ENCODE measurements at regions not wholly inside any gene's neighbourhood (a gene's known extent, or its start where the extent isn't known, plus 50 kb on each side); places are given as distances from the start of the nearest gene placed in this dataset.
"Not testable (repeated sequence)": the region's sequence is repeated elsewhere in the genome, so short reads cannot be mapped to it uniquely, and the experiment has no call there.

DNA sequence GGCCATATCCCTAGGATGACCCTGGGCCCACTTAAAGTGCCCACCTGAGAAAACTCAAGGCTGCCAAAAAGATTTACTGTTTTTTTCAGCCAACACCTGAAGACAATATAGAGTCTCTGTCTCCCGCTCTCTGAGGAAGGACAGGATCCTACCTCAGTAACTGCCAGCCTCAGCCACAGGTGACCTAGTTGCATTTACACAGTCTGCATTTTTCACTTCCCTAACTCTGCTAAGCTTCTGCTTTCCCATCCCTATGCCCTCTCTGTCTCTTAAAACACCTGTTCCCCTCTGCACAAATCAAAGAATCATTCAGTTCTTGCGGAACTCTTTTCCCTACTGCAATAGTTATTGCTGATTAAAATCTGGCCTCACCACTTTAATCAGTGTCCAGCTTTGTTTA lies 609.5 kb downstream of the UQCRFS1 start:
- H3K4me3 ChIP-seq, result no peak overlapping the region
- no peaks in the 10 kb centered on the region for H3K36me3 ChIP-seq
- H3K27me3 ChIP-seq, result peaks cover 3% of the 10 kb centered on the region; the same call in 1 of the 2 replicates
- no peak for DNase-seq
- no peaks in the 10 kb centered on the region for H3K9me3 ChIP-seq (replicated peaks)
- no peaks in the 10 kb centered on the region for H3K4me1 ChIP-seq
- no peak overlapping the region for H3K27ac ChIP-seq

DNA sequence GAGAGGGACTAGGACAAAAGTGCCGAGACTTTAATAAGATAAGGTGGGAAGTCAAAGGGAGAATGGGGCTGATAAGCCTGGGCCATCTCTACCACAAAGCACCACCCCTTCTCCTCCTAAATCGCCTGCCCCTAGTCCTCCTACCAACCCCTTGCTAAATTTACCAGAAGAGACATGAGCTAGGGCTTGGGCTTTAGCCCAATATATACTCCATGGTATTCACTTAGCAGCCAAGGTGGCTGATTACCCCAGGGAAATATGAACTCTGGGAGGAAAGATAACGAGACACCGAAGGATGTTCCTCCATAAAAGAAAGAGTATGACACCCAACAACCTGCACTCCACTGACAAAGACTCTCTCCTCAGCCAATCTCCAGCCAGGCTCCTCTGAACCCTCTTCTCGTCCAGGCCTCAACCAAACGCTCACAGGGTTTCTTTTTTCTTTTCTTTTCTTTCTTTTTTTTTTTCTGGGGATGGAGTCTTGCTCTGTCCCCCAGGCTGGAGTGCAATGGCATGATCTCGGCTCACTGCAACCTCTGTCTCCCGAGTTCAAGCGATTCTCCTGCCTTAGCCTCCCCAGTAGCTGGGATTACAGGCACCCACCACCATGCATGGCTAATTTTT lies 610.2 kb downstream of the UQCRFS1 start:
- no peaks in the 10 kb centered on the region for H3K4me1 ChIP-seq
- no peaks in the 10 kb centered on the region for H3K9me3 ChIP-seq (replicated peaks)
- peaks cover 3% of the 10 kb centered on the region; the same call in 1 of the 2 replicates for H3K27me3 ChIP-seq
- no peak overlapping the region for H3K4me3 ChIP-seq
- DNase-seq, result no peak
- no peaks in the 10 kb centered on the region for H3K36me3 ChIP-seq
- no peak overlapping the region for H3K27ac ChIP-seq

DNA sequence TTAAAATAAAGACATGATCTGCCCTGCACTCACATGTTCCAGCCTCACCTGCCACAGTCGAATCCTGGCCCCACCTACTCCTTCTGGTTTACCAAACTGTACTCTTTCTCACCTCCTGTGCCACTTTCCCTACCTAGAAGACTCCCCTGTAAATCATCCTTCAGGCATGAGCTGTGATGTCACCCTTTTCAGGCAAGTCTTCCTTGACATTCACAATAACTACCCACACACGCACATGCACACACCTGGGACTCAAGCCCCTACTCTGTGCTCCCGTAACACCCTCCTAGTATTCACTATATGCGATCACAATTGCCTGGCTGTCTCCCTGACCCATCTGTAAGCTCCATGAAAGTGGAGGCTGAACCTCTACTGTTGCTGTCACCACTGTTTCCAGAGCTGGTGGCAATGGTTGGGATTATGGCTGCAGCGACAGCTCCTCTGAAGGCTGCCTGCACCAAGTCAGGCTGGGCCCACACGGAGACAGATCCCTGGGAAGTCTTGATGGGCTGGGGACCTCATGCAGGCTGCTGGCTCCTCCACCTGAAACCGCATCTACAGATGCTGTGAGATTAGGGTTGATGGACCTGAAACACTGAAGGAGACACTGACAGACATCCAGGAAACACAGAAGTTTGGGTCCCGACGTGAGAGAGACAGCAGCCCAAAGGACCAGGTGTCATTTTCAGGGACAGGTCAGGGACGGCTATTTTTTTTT lies 611.1 kb downstream of the UQCRFS1 start:
- no peaks in the 10 kb centered on the region for H3K4me1 ChIP-seq
- H3K36me3 ChIP-seq, result no peaks in the 10 kb centered on the region
- no peaks in the 10 kb centered on the region for H3K9me3 ChIP-seq (replicated peaks)
- DNase-seq, result no peak
- no peak overlapping the region for H3K4me3 ChIP-seq
- H3K27ac ChIP-seq, result no peak overlapping the region
- peaks cover 11% of the 10 kb centered on the region; the same call in 1 of the 2 replicates for H3K27me3 ChIP-seq

DNA sequence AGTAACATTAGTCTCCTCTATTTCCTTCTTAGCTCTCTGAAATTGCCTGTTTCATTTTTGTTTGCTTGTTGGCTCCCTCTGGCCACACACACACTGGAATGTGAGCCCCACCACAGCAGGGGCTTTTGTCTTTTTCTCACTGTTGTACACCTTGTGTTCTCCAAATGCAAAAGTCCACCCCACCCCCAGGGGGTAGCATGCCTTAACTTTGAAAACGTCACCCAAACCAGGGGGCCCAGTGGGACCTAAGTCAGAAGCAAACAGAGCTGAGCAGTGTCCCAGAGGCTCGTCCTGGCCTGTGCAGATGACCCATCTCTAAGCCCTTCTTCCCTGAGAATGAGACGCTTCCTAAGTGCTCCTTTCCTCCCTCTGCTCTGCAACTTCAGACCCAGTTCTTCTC lies 614.1 kb downstream of the UQCRFS1 start:
- Histone ChIP-seq H3K4me3 (no peak overlapping the region), H3K9me3 (replicated peaks) (no peaks in the 10 kb centered on the region)

DNA sequence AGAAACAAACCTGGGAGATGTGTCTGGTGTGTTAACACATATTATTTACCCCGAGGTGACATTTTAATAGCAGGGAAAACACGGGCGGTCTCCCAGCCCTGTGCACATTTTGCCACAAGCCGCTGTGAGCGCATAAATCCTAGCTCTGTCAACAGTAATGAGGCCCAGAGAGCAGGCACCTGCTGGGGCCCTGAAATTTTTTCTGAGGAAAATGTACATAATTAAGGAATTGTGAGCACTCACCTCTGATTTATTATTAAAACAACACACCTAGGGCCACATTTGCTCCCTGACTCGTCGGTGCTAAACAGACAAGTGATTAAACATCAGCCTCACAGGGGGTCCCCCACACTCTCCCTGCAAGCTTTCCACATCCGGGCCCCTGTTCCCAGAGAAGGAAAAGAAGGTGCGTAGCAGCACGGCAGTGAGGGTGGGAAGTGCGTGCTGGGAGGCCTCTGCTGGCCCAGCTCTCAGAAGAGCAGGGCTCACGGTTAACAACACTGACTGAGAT lies 616.3 kb downstream of the UQCRFS1 start:
- Histone ChIP-seq H3K36me3 (no peaks in the 10 kb centered on the region), H3K27ac (no peak overlapping the region), H3K27me3 (peaks cover 16% of the 10 kb centered on the region; the same call in 1 of the 2 replicates), H3K4me3 (no peak overlapping the region), H3K4me1 (no peaks in the 10 kb centered on the region), H3K9me3 (replicated peaks) (no peaks in the 10 kb centered on the region)
- DNase-seq, result no peak

More for the DNA sequence above, 614.1 kb downstream of the UQCRFS1 start:
- Histone ChIP-seq H3K4me1 (no peaks in the 10 kb centered on the region), H3K27me3 (peaks cover 8% of the 10 kb centered on the region; the same call in 1 of the 2 replicates), H3K27ac (no peak overlapping the region), H3K36me3 (no peaks in the 10 kb centered on the region)
- DNase-seq, result no peak

DNA sequence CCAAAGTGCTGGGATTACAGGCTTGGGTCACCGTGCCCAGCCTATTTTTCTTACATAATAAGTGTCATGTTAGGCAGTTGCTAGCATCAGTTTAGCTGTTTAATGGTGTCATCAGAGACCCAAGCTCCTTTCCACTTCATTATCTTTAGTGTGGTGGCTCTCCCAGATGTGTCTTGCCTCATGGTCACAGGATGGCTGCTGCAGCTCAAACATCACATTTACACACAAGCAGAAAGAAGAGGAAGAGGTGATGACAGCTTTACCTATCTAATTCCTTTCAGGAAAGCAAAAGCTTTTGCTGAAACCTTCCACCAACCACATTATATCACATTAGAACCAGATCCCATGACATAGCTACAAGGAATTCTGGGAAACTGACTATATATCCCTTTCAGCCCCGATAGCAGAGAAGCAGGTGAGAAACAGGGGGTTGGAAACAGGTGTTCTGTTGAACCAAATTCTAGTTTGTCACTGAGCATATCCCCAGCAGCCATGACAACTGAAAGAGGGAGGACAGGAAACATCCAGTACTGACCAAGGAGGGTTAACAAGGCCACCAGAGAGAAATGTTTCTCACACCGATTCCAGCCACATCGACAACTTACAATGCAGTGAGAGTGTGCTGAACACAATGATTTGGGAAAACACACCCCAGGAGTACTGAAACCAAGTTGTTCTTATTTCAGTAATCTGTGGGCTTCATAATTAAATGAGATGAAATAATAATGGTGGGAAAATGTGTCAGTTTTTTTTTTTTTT lies 617.0 kb downstream of the UQCRFS1 start:
- no peak for DNase-seq
- Histone ChIP-seq H3K36me3 (no peaks in the 10 kb centered on the region), H3K27ac (no peak overlapping the region), H3K27me3 (peaks cover 21% of the 10 kb centered on the region; the same call in 1 of the 2 replicates), H3K4me3 (no peak overlapping the region), H3K4me1 (no peaks in the 10 kb centered on the region), H3K9me3 (replicated peaks) (no peaks in the 10 kb centered on the region)

DNA sequence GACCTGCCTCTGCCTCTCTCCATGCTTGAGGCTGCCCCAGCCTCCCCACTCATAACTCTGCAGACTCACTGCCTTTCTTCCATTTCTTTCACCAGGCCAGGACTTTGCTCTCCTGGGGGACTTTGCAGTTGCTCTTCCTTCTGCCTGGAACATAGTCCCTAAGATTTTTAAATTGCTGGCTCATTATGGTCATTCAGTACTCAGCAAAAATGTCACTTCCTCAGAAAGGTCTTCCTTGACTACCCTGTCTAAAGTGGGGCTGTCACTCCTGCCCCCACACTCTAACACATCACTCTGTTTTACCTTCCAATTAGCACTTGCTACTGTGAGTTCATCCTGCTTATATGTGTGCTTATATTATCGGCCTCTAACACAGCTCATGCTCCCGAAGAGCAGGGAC lies 618.2 kb downstream of the UQCRFS1 start:
- no peak overlapping the region for H3K27ac ChIP-seq
- no peak for DNase-seq
- no peaks in the 10 kb centered on the region for H3K4me1 ChIP-seq
- no peaks in the 10 kb centered on the region for H3K9me3 ChIP-seq (replicated peaks)
- H3K4me3 ChIP-seq, result no peak overlapping the region
- no peaks in the 10 kb centered on the region for H3K36me3 ChIP-seq
- H3K27me3 ChIP-seq, result peaks cover 26% of the 10 kb centered on the region; the same call in 1 of the 2 replicates

DNA sequence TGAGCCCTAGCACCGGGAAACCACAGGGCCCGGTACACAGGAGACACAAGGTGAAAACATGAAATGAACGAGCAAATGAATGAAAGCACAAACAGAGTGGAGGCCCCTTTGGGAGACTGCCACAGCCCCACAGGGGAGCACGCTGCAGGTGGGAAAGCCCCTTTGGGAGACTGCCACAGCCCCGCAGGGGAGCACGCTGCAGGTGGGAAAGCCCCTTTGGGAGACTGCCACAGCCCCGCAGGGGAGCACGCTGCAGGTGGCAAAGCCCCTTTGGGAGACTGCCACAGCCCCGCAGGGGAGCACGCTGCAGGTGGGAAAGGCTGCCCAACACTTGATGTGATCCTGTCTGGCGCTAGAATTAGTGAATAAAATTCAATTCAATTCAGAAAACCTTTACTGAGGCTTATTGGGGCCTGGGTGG lies 623.0 kb downstream of the UQCRFS1 start:
- H3K4me1 ChIP-seq; H3K9me3 ChIP-seq (replicated peaks); DNase-seq; H3K27ac ChIP-seq; H3K36me3 ChIP-seq; H3K4me3 ChIP-seq: not testable (repeated sequence)
- H3K27me3 ChIP-seq, result peaks cover 18% of the 10 kb centered on the region; the same call in 1 of the 2 replicates

DNA sequence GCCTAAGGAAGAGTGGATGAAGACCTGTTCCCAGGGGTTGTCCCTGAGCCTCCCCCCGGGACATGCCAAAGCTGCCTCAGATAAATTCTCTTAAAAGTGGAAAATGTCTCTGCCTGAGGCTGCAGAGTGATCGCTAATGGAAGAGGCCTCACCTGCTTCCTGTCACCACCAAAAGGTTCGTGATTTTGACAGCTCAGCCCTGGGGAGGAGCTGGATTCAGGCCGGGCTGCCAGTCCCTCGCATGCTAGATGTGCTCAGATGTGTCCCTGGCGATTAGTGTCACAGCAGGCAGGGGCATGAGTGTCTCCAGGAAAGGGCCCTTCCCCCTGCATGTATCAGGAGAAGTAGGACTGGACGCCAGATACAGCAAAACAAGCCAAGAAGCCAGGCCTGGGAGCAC lies 626.5 kb downstream of the UQCRFS1 start:
- Histone ChIP-seq H3K4me3 (no peak overlapping the region), H3K36me3 (no peaks in the 10 kb centered on the region), H3K27ac (no peak overlapping the region), H3K27me3 (peaks cover 11% of the 10 kb centered on the region; the same call in 1 of the 2 replicates), H3K9me3 (replicated peaks) (no peaks in the 10 kb centered on the region), H3K4me1 (no peaks in the 10 kb centered on the region)
- no peak for DNase-seq

DNA sequence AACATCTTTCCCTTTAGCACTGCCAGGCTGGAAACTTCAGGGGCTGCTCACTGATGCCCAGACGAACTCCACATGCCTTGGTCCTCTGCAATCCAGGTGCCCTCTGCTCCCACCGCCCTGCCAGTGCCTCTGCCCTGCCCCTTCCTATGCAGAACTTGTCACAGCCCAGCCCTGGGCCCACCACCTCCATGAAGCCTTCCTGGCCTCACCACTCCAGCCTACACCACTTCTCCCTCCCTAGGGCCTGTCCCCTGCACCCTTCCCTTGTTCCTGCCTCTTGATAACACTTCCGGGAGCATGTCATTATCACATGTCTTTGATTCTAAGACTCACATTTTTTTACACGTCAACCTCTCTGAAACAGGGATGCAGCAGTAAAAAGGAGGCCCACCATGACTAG lies 627.2 kb downstream of the UQCRFS1 start:
- H3K9me3 ChIP-seq (replicated peaks), result no peaks in the 10 kb centered on the region

DNA sequence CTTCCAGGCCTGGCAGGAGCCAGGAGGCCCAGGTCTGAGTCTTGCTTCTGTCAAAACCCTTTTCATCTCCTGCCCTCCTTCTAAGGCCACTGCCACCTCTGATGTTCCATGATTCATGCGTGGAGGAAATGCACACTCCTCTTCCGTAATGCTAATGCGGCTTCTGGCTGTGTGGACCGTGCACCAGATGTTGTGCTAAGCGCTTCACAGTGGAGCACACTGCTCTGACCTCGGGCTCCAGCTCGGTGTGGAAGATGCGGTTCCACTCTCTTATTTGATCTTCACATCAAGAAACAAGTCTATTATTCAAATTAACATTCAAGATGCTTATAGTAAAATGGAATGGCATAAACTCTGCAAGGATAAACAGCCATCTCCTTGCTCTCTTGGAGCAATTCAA lies 629.2 kb downstream of the UQCRFS1 start:
- no peaks in the 10 kb centered on the region for H3K4me1 ChIP-seq
- H3K4me3 ChIP-seq, result no peak overlapping the region
- H3K27me3 ChIP-seq, result peaks cover 5% of the 10 kb centered on the region
- no peak for DNase-seq
- H3K9me3 ChIP-seq (replicated peaks), result no peaks in the 10 kb centered on the region
- H3K36me3 ChIP-seq, result no peaks in the 10 kb centered on the region
- no peak overlapping the region for H3K27ac ChIP-seq

More for the DNA sequence above, 627.2 kb downstream of the UQCRFS1 start:
- Histone ChIP-seq H3K27me3 (peaks cover 7% of the 10 kb centered on the region; the same call in 1 of the 2 replicates), H3K36me3 (no peaks in the 10 kb centered on the region), H3K27ac (no peak overlapping the region), H3K4me3 (no peak overlapping the region), H3K4me1 (no peaks in the 10 kb centered on the region)
- no peak for DNase-seq

DNA sequence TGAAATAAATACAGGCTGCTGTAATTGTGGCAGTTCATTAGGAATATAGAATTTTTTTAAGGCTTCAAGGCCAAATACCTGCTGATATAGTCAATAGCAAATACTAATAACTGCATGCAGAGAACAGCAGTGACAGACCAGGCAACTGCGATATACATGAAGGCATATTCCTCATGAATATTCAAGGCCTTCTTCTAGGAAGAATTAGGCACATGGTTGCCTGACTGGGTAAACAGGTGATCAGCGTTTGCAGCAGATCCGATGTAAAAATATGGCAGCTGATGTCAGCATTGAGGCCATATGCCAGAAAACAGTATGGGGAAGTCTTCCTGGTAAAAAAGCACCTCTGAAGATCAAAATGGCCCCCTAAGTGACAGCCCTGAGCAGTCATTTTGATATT lies 629.7 kb downstream of the UQCRFS1 start:
- H3K36me3 ChIP-seq, result no peaks in the 10 kb centered on the region
- no peaks in the 10 kb centered on the region for H3K4me1 ChIP-seq
- H3K4me3 ChIP-seq, result no peak overlapping the region
- H3K27ac ChIP-seq, result no peak overlapping the region
- no peak for DNase-seq
- no peaks in the 10 kb centered on the region for H3K9me3 ChIP-seq (replicated peaks)
- H3K27me3 ChIP-seq, result peaks cover 5% of the 10 kb centered on the region

DNA sequence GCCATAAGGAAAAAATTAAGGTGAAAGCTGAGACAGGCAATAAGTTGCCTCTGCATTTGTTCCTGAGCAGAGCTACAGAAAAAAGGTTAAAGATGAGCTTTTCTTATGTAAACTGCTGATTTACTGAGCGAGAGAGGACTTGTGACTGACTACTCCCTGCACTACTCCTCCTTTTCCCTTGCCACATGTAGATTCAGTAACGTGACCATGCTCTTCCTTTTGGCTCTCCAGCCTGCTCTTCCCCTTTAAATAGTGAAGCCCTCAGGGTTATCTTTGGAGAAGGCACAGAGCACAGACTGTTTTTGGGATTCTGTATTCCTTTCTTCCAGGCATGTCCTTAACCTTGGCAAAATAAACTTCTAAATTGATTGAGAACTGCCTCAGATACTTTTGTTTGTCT lies 630.2 kb downstream of the UQCRFS1 start:
- H3K36me3 ChIP-seq, result no peaks in the 10 kb centered on the region
- no peak overlapping the region for H3K4me3 ChIP-seq
- no peaks in the 10 kb centered on the region for H3K9me3 ChIP-seq (replicated peaks)
- no peak for DNase-seq
- peaks cover 5% of the 10 kb centered on the region for H3K27me3 ChIP-seq
- H3K4me1 ChIP-seq, result no peaks in the 10 kb centered on the region
- H3K27ac ChIP-seq, result no peak overlapping the region

DNA sequence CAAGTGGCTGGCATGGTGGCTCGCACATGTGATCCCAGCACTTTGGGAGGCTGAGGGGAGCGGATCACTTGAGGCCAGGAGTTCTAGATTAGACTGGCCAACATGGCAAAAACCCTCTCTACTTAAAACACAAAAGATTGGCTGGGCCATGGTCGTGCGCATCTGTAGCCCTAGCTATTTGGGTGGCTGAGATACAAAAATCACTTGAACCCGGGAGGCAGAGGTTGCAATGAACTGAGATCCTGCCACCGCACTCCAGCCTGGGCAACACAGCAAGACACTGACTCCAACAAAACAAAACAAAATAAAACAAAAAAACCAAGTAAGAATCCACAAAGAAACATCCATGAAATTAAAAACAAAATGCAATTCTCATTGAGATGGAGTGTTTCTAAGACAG lies 630.6 kb downstream of the UQCRFS1 start:
- Histone ChIP-seq H3K4me3 (no peak overlapping the region), H3K36me3 (no peaks in the 10 kb centered on the region), H3K4me1 (no peaks in the 10 kb centered on the region), H3K27ac (no peak overlapping the region), H3K27me3 (peaks cover 5% of the 10 kb centered on the region), H3K9me3 (replicated peaks) (no peaks in the 10 kb centered on the region)
- DNase-seq, result no peak

DNA sequence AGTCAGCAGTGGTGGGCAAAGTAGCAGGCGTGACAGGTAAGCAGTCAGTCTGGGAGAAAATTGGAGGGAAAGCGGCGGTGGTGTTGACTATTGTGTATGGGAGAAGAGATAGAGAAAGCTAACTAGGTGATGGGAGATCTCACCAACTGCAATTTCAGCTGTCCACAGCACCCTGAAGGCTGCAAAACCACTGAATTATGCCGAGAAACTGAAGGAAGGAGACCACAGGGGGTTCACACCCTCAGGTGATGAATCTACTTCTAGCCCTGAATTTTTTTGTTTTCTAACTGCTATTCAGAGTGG lies 631.5 kb downstream of the UQCRFS1 start:
- no peaks in the 10 kb centered on the region for H3K4me1 ChIP-seq
- peaks cover 5% of the 10 kb centered on the region for H3K27me3 ChIP-seq
- no peak overlapping the region for H3K27ac ChIP-seq
- H3K36me3 ChIP-seq, result no peaks in the 10 kb centered on the region
- no peaks in the 10 kb centered on the region for H3K9me3 ChIP-seq (replicated peaks)
- DNase-seq, result no peak
- no peak overlapping the region for H3K4me3 ChIP-seq
